ENCODE measurements at regions not wholly inside any gene's neighbourhood (a gene's known extent, or its start where the extent isn't known, plus 50 kb on each side); places are given as distances from the start of the nearest gene placed in this dataset.

GRCh38 chr15:91400481-91400880 is 300.4 kb downstream of the SV2B start:
- TF ChIP-seq CTCF (IDR thresholded peaks at IDR 0.05) (no peak), EZH2 (IDR thresholded peaks at IDR 0.05) (no peak), EZH2phosphoT487 (IDR thresholded peaks at IDR 0.05) (no peak)

Data from neural progenitor cell (in vitro differentiated cells).